HL-60 (cell line): ENCODE measurements at regions not wholly inside any gene's neighbourhood (a gene's known extent, or its start where the extent isn't known, plus 50 kb on each side); places are given as distances from the start of the nearest gene placed in this dataset.

Experiments used
- DNase-seq, 2 experiments: peaks; one replicate each; pipeline ENCODE4 v3.0.0-alpha.2; 2010 to 2020; ENCODE audit warnings: low read depth in 1 of 2, low spot score in 1 of 2
- H3K27ac ChIP-seq: fragments of 250-450 bp; sonication (Bioruptor Pico); replicated peaks from 2 replicates; pipeline ENCODE4 v1.5.1; 2020; ENCODE audit warnings: mild to moderate bottlenecking, moderate library complexity
- H3K27me3 ChIP-seq: fragments of 250-450 bp; sonication (Bioruptor Pico); 2 replicates; pipeline ENCODE4 v1.5.1; 2021; ENCODE audit warnings: mild to moderate bottlenecking, moderate library complexity; ENCODE audit not compliant: insufficient read depth, poor library complexity, severe bottlenecking
- H3K4me3 ChIP-seq: replicated peaks from 2 replicates; pipeline ENCODE4 v1.5.1; 2011; ENCODE audit warnings: mild to moderate bottlenecking, control low read depth, low read length; ENCODE audit not compliant: insufficient read depth
- CTCF ChIP-seq: IDR thresholded peaks from one replicate; pipeline ENCODE4 v1.5.1; 2011; ENCODE audit warnings: low read length, control low read depth, inconsistent platforms; ENCODE audit not compliant: insufficient read depth
- GABPA ChIP-seq: IDR thresholded peaks from 2 replicates; pipeline ENCODE4 v1.6.1; 2012; ENCODE audit warnings: low read depth
- POLR2AphosphoS5 ChIP-seq: IDR thresholded peaks from 2 replicates; pipeline ENCODE4 v1.6.1; 2012; ENCODE audit warnings: low read depth
- REST ChIP-seq: IDR thresholded peaks from 2 replicates; pipeline ENCODE4 v1.6.1; 2012; ENCODE audit warnings: low read depth; ENCODE audit not compliant: insufficient replicate concordance
- SPI1 ChIP-seq: IDR thresholded peaks from 2 replicates; pipeline ENCODE4 v1.6.1; 2012; ENCODE audit warnings: low read depth, mild to moderate bottlenecking, borderline replicate concordance

GRCh38 chr10:47189802-47190201, 110.2 kb upstream of the GDF10 start:
- no peak overlapping the region for H3K27ac ChIP-seq
- no peaks in the 10 kb centered on the region for H3K27me3 ChIP-seq
- no peak overlapping the region for H3K4me3 ChIP-seq
- DNase-seq = no peak
- TF ChIP-seq GABPA (no peak), REST (no peak), SPI1 (no peak), POLR2AphosphoS5 (no peak), CTCF (no peak)

GRCh38 chr10:47190301-47190700, 109.7 kb upstream of the GDF10 start:
- Histone ChIP-seq H3K27ac (no peak overlapping the region), H3K27me3 (no peaks in the 10 kb centered on the region), H3K4me3 (no peak overlapping the region)
- no peak for DNase-seq
- TF ChIP-seq CTCF (no peak), SPI1 (no peak), REST (no peak), POLR2AphosphoS5 (no peak), GABPA (no peak)

- Histone ChIP-seq H3K27me3 (no peaks in the 10 kb centered on the region), H3K27ac (no peak overlapping the region), H3K4me3 (no peak overlapping the region)
- DNase-seq = no peak
- TF ChIP-seq REST = no peak
- TF ChIP-seq GABPA = no peak
- TF ChIP-seq POLR2AphosphoS5 = no peak
- TF ChIP-seq CTCF = no peak
- no peak for TF ChIP-seq SPI1
Measured at GRCh38 chr10:47190802-47191450, 109.1 kb upstream of the GDF10 start.
